DOHH2 (cell line): ENCODE measurements at regions not wholly inside any gene's neighbourhood (a gene's known extent, or its start where the extent isn't known, plus 50 kb on each side); places are given as distances from the start of the nearest gene placed in this dataset.

Experiments
- CTCF ChIP-seq: fragments of 200-600 bp; sonication (generic); IDR thresholded peaks from one replicate; pipeline ENCODE4 v1.5.1; 2014; ENCODE audit warnings: antibody characterized with exemption, mild to moderate bottlenecking, low read depth, low read length; ENCODE audit not compliant: poor library complexity, severe bottlenecking
- EZH2phosphoT487 ChIP-seq: fragments of 200-600 bp; sonication (generic); IDR thresholded peaks from 2 replicates; pipeline ENCODE4 v1.6.1; 2017; ENCODE audit warnings: borderline replicate concordance, mild to moderate bottlenecking, antibody characterized with exemption, low read length, moderate library complexity, mixed read lengths

GRCh38 chr10:123464430-123465323, 201.5 kb upstream of the GPR26 start:
- TF ChIP-seq CTCF (no peak), EZH2phosphoT487 (no peak)
